OCI-LY7 (cell line): ENCODE measurements at regions not wholly inside any gene's neighbourhood (a gene's known extent, or its start where the extent isn't known, plus 50 kb on each side); places are given as distances from the start of the nearest gene placed in this dataset.

Source experiments
- EZH2phosphoT487 ChIP-seq: fragments of 200-600 bp; sonication (generic); IDR thresholded peaks from 2 replicates; pipeline ENCODE4 v1.6.1; 2018; ENCODE audit warnings: low read depth, borderline replicate concordance, mild to moderate bottlenecking, mixed run types, antibody characterized with exemption, low read length, moderate library complexity, mixed read lengths
- TF ChIP-seq, protein P1 (sequence below): fragments of 200-600 bp; sonication (generic); conservative IDR thresholded peaks from 2 replicates; pipeline ENCODE4 v1.5.1; 2014; ENCODE audit warnings: mild to moderate bottlenecking, antibody characterized with exemption, low read length, moderate library complexity, mixed read lengths

DNA sequence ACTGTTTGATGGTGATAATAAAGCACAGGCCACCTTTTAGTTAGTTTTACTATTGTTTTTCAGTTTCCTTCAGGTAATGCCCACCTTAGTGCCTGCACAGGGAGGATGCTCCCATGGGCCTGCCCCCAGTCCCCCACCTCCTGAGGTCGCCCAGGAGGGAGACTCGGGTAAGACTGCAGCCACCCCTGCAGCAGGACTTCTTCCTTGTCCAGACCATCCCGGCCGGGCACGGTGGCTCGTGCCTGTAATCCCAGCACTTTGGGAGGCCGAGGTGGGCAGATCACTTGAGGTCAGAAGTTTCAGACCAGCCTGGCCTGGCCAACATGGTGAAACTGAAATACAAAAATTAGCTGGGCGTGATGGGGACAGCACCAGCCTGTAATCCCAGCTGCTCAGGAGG lies 68.1 kb upstream of the TANC1 start:
- TF ChIP-seq, protein P1, sequence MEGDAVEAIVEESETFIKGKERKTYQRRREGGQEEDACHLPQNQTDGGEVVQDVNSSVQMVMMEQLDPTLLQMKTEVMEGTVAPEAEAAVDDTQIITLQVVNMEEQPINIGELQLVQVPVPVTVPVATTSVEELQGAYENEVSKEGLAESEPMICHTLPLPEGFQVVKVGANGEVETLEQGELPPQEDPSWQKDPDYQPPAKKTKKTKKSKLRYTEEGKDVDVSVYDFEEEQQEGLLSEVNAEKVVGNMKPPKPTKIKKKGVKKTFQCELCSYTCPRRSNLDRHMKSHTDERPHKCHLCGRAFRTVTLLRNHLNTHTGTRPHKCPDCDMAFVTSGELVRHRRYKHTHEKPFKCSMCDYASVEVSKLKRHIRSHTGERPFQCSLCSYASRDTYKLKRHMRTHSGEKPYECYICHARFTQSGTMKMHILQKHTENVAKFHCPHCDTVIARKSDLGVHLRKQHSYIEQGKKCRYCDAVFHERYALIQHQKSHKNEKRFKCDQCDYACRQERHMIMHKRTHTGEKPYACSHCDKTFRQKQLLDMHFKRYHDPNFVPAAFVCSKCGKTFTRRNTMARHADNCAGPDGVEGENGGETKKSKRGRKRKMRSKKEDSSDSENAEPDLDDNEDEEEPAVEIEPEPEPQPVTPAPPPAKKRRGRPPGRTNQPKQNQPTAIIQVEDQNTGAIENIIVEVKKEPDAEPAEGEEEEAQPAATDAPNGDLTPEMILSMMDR, result no peak
- TF ChIP-seq EZH2phosphoT487, result no peak
